ENCODE measurements at regions not wholly inside any gene's neighbourhood (a gene's known extent, or its start where the extent isn't known, plus 50 kb on each side); places are given as distances from the start of the nearest gene placed in this dataset.

DNA sequence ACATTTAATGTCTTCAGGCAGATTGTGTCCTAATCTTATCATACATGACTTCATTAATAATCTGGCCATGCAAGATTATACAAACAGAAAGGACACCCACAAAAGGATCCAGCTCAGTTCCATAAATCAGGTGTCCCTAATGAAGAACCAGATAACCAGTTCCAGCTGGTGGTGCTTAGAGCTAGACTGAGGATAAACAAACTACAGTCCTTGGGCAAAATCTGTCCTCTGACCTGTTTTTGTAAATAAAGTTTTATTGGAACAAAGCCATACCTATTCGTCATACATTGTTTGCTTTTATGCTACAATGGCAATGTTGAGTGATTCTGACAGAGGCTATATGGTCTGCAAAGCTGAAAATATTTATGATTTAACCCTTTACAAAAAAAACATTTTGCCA lies 199.5 kb downstream of the MID1IP1 start:
- H3K36me3 ChIP-seq: no peaks in the 10 kb centered on the region
- no peaks in the 10 kb centered on the region for H3K27me3 ChIP-seq
- no peaks in the 10 kb centered on the region for H3K4me1 ChIP-seq
- no peak overlapping the region for H3K27ac ChIP-seq
- no peak overlapping the region for H3K4me3 ChIP-seq
- 21 to 58% methylated on average over 1 of the region's 1 CpG for WGBS, 2 donors
- no peak for DNase-seq
- intact Hi-C loops (cut with DNase I): no loop called here
- no peak for TF ChIP-seq POLR2AphosphoS5 (IDR thresholded peaks at IDR 0.05)
- no peak for TF ChIP-seq POLR2A (IDR thresholded peaks at IDR 0.05)
- no peak for TF ChIP-seq EP300 (IDR thresholded peaks at IDR 0.05)
- no peak for TF ChIP-seq CTCF (IDR thresholded peaks at IDR 0.05)
- H3K9me3 ChIP-seq: no peaks in the 10 kb centered on the region

- H3K27me3 ChIP-seq: no peaks in the 10 kb centered on the region
- no peak overlapping the region for H3K27ac ChIP-seq
- no peaks in the 10 kb centered on the region for H3K4me1 ChIP-seq
- no peak for TF ChIP-seq CTCF (IDR thresholded peaks at IDR 0.05)
- no peak for TF ChIP-seq POLR2AphosphoS5 (IDR thresholded peaks at IDR 0.05)
- no peak for TF ChIP-seq POLR2A (IDR thresholded peaks at IDR 0.05)
- no peak for TF ChIP-seq EP300 (IDR thresholded peaks at IDR 0.05)
- WGBS, 2 donors: 61 to 66% methylated on average over 1 of the region's 1 CpG
- intact Hi-C loops (cut with DNase I): no loop called here
- H3K9me3 ChIP-seq: no peaks in the 10 kb centered on the region
- DNase-seq: no peak
- H3K36me3 ChIP-seq: no peaks in the 10 kb centered on the region
- H3K4me3 ChIP-seq: no peak overlapping the region
These were observed 201.2 kb downstream of the MID1IP1 start for GRCh38 chrX:39002466-39002865.

GRCh38 chrX:39008549-39008948 lies 207.3 kb downstream of the MID1IP1 start:
- no peaks in the 10 kb centered on the region for H3K36me3 ChIP-seq
- no peak overlapping the region for H3K27ac ChIP-seq
- no peak for TF ChIP-seq EP300 (IDR thresholded peaks at IDR 0.05)
- no peak for TF ChIP-seq POLR2A (IDR thresholded peaks at IDR 0.05)
- no peak for TF ChIP-seq CTCF (IDR thresholded peaks at IDR 0.05)
- TF ChIP-seq POLR2AphosphoS5 (IDR thresholded peaks at IDR 0.05): no peak
- H3K4me3 ChIP-seq: no peak overlapping the region
- no peak for DNase-seq
- no peaks in the 10 kb centered on the region for H3K9me3 ChIP-seq
- H3K4me1 ChIP-seq: peaks cover 0 to 7% (median 0%) of the 10 kb centered on the region in 4 donors
- WGBS, 2 donors: 65 to 81% methylated on average over 4 of the region's 4 CpGs
- no peaks in the 10 kb centered on the region for H3K27me3 ChIP-seq
- intact Hi-C loops (cut with DNase I): no loop called here

DNA sequence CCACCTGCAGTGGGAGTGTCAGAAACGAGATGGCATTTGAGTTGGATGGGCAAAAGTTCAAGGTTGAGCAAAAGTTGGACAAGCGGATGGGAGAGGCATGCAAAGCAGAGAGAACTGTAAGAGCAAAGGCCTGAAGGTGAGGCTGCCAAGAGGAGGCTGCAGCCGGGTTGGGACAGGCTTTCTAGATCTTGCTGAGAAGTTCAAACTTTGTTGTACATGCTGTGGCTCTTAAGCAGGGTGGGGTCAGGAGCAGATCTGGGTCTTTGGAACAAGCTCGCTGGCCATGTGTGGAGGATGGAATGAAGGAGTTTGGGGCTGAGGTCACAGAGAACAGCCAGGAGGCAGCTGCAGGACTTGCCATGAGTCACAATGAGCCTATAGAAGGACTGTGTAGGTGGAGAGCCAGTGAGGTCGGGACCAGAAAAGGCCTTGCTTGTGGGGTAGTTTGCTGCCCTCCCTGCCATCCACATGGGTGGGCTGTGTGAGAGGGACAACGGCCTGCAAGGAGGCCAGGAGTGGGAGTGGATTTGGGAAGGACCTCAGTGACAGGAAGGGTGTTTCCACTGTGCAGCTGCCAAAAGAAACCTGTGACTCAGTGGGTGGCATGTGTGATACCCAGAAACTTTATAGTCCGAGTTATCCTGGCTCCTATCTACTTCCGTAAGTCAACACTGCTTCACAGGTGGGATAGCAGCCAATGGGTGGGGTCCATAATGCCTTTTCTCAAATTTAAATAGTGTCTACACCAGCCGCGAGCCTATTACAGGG lies 210.4 kb downstream of the MID1IP1 start:
- DNase-seq: no peak
- Histone ChIP-seq H3K27ac (no peak overlapping the region), H3K36me3 (no peaks in the 10 kb centered on the region), H3K4me1 (peaks cover 0 to 9% (median 0%) of the 10 kb centered on the region in 4 donors), H3K9me3 (no peaks in the 10 kb centered on the region), H3K27me3 (no peaks in the 10 kb centered on the region), H3K4me3 (no peak overlapping the region)
- intact Hi-C loops (cut with DNase I): no loop called here
- no peak for TF ChIP-seq POLR2A (IDR thresholded peaks at IDR 0.05)
- no peak for TF ChIP-seq POLR2AphosphoS5 (IDR thresholded peaks at IDR 0.05)
- TF ChIP-seq CTCF (IDR thresholded peaks at IDR 0.05): no peak
- TF ChIP-seq EP300 (IDR thresholded peaks at IDR 0.05): no peak
- WGBS, 2 donors: 10 to 67% methylated on average over 10 of the region's 10 CpGs
